Activated effector memory CD4-positive, alpha-beta T cell treated with anti-CD3 and anti-CD28 coated beads, Interleukin-2, amount 50 U/mL, for 16 hours (primary cell): ENCODE measurements at regions not wholly inside any gene's neighbourhood (a gene's known extent, or its start where the extent isn't known, plus 50 kb on each side); places are given as distances from the start of the nearest gene placed in this dataset.
"Not testable (repeated sequence)": the region's sequence is repeated elsewhere in the genome, so short reads cannot be mapped to it uniquely, and the experiment has no call there.

Experiments
- DNase-seq: peaks from one replicate; pipeline ENCODE4 v3.0.0-alpha.2; 2020

DNA sequence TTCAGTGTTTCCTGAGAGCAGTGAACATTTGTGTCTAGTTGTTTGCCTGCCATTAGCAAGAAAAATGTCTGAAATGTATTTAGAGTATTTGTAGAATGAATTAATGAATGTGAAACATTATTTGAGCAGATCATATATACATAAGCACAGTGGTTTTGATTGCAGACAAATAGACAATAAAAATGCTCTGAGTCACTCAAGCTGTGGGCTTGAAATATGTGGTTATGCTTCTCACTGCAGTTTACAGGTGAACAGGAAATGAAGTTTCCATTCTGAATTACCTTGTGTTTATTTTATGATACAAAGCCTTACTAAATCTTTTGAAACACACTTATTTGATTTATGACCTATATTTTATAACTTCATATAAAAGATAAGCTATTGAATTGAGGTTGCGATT, 827.7 kb downstream of the TMTC2 start:
- no peak for DNase-seq

DNA sequence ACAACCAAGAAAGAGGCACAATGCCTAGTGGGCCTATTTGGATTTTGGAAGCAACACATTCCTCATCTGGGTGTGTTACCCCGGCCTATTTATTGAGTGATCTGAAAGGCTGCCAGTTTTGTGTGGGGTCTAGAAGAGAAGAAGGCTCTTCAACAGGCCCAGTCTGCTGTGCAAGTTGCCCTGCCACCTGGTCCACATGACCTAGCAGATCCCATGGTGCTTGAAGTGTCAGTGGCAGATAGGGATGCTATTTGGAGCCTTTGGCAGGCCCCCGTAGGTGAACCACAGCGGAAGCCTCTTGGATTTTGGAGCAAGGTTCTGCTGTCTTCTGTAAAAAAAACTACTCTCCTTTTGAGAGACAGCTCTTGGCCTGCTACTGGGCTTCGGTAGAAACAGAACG, 820.1 kb downstream of the TMTC2 start:
- DNase-seq, result no peak

DNA sequence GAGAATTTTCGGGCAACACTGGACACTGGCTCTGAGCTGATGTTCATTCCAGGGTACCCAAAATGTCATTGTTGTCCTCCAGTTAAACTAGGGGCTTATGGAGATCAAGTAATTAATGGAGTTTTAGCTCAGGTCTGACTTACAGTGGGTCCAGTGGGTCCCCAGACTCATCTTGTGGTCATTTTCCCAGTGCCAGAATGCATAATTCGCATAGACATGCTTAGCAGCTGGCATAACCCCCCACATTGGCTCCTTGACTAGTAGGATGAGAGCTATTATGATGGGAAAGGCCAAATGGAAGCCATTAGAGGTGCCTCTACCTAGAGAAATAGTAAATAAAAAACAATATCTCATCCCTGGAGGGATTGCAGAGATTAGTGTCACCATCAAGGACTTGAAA, 818.9 kb downstream of the TMTC2 start:
- no peak for DNase-seq

DNA sequence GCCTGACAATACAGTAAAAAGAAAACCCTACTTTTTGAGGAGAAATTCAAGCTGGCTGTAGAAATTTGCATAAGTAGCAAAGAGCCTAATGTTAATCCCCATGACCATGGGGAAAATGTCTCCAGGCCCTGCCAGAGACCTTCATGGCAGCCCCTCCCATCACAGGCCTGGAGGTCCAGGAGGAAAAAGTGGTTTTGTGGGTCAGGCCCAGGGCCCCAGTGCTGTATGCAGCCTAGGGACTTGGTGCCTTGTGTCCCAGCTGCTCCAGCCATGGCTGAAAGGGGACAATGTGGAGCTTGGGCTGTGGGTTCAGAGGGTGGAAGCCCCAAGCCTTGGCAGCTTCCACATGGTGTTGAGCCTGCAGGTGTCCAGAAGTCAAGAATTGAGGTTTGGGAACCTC, 813.2 kb downstream of the TMTC2 start:
- not testable (repeated sequence) for DNase-seq

DNA sequence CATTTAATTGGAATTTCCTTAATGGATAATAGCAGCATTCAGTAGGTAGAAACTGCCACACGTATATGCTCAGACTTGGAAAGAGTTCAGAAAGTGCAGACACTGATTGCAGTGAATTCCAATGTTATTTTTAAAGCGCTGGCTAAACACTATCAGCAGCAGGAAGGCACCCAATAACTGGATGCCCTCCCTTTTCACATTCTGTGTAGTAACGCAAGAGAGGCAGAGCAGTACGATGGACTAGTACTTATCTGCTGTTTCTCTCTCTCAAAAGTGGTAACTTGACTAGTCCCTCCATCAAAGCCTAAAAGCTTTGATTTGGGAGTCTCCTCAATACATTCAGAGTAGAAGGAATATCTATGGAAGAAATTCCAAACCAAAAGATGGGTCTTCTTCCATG, 791.0 kb downstream of the TMTC2 start:
- DNase-seq, result no peak

DNA sequence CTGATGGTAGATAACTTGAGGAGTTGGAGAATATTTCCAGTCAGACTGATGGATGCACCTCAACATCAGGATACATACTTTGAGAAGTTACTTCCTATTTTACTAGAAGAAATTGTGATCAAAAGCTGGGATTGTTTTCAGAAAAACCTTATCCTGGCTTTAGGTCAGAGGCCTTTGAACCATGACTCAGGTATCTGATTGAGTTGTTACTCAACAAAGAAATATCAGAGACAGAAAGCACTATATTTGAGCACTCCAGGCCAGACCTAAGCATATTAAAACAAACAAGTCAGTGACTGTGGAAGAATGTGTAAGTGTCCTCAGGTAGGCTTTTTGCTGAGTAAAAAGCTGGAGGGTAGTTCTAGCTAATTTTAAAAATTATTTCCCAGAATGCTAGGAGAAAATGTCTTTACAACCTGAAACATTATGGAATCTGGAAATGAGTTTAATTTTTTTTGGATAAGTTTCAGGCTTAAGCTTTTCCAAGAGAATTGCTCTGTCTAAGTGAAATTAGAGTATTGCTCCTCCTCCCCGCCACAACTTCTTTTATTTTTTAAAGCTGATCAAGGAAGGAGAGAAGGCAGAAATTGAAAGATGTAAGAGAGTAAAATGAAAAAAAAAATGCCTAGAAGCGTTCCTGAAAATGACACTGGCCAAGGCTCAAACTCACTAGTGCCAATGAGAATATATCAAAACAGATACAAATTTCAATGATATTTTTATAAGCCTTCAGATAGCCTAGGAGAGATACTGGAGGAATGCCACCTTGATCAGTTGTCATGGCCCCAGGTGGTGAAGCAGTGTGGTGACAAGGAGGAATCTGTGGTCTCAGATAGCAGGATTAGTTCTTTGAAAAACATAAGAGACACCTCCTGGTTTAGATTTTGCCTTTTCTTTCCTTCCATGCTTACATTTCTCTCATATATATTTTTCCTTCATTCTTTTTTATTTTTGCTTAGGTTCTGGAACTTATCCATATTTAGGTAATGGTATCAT, 790.3 kb downstream of the TMTC2 start:
- no peak for DNase-seq

DNA sequence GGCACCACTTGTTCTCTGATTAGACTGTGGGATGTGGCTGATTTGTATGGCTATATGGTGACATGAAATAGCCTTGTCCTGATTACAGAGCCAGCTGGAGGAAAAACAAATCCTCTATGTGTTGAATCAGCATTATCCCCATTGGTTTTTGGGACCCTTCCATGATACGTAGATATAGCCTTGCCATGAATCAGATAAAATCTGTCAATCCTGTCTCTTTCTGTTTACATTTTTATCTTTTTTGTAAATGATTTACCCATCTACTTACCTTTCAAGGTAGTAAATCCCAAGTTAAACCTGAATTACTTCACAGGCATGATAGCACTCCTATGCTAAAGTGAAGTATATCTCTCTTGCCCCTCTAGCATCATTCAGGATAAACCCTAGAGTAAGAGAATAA, 789.3 kb downstream of the TMTC2 start:
- no peak for DNase-seq

DNA sequence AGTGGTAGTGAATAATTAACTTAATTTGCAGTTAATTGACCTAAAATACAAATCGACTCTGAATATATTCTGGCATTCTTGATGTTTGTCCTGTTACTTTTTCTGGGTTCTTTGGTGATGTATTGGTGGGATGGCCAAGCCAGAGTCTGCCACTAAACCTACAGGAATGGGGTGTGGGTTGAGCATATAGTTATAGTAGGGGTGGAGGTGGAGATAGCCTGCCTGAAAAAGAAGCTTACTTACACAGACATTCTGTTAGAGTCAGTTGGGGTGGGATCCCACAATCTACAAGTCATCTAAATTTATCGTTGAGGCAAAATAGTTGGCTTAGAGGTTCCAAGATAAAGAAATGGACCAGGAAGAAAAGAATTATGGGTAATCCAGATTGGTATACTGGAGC, 787.7 kb downstream of the TMTC2 start:
- no peak for DNase-seq

DNA sequence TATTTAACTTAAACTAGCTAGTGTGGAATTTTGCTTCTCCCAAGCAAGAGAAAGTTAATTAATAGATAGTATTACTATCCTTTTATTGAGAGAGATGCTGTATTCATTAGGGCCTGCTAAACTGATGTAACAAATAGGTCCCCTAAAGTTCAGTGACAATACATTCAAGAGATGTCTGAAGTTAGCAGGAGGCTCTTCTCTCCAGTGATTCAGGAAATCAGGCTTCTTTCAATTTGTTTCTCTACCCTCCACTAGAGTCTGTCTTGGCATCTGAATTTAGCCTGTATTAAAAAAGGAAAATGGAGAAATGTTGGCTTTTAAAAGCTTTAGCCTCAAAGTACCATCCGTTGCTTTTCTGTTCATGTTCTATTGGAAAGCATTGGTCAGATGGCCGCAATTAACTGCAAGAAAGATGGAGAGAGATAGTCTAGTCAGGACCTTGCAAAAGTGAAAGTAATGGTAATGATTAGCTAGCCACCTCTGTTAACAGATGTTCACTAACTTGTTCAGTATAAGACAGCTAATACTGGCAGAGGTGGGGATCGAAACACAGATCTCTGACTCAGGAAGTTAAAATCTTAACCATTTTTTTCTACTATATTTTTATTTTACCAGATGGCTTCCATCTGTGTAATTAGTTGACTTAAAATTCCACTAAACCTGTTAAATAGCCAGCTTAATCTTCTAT, 786.8 kb downstream of the TMTC2 start:
- DNase-seq, result no peak

DNA sequence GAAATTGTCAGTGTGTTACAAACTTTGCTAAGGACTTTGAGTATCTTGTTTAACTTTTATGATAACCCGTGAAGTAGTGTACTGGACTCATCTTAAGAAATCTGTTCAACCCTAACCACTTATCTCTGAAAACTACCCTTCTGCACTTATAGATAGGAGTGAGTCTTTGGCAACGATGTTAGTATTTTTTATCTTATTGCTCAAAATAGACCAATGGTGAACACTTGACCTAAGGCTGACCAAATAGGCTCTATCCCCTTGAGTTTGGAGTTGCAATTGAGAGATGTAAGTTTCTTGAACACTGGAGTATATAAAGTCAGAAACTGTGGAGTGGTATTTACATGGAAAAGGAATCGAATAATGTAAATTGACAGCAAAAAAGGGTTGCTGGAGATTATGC, 786.1 kb downstream of the TMTC2 start:
- DNase-seq, result no peak

DNA sequence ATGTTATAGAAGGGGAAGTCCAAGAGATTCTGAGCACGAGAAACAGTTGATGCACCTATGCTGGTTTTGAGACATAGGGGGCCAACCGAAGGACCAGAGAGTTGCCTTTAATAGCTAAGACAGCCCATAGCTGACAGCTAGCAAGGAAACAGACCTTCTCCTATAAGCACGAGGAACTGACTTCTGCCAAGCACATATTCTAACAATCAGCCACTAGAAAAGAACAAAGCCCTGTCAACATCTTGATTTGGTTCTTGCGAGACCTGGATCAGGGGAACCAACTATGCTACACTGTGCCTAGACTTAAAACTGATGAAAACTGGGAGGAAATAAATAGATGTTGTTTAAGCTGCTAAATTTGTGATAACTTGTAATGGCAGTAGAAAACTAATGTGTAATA, 785.6 kb downstream of the TMTC2 start:
- no peak for DNase-seq

DNA sequence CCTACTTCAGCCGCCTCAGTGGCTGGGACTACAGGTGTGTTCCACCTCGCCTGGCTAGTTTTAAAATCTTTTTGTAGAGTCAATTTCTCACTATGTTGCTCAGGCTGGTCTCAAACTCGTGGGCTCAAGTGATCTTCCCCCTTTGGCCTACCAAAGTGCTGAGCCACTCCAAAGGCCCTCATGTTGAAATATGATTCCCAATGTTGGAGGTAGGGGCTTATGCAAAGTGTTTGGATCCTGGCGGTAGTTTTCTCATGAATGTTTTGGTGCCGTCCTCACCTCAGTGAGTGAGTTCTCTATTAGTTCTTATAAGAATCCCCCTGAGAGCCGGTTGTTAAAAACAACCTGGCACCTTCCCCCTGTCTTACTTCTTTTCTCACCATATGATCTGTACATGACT, 784.6 kb downstream of the TMTC2 start:
- no peak for DNase-seq

DNA sequence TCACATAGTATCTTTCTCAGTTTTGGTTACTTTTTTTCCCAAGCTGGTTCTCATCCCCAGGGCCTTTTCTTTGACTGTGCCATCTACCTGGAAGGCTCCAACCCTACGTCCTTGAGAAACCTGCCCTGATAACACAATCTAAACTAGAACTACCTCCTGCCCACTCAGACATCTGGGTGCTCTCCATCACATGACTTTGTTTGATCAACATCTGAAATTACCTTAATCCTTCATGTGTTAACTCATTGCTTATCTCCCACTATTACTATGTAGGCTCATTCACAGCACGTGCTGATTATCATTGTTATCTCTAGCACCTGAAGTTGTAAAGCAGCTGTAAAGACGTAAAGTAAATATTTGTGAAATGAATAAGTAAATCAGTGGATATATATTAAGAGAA, 784.0 kb downstream of the TMTC2 start:
- no peak for DNase-seq

DNA sequence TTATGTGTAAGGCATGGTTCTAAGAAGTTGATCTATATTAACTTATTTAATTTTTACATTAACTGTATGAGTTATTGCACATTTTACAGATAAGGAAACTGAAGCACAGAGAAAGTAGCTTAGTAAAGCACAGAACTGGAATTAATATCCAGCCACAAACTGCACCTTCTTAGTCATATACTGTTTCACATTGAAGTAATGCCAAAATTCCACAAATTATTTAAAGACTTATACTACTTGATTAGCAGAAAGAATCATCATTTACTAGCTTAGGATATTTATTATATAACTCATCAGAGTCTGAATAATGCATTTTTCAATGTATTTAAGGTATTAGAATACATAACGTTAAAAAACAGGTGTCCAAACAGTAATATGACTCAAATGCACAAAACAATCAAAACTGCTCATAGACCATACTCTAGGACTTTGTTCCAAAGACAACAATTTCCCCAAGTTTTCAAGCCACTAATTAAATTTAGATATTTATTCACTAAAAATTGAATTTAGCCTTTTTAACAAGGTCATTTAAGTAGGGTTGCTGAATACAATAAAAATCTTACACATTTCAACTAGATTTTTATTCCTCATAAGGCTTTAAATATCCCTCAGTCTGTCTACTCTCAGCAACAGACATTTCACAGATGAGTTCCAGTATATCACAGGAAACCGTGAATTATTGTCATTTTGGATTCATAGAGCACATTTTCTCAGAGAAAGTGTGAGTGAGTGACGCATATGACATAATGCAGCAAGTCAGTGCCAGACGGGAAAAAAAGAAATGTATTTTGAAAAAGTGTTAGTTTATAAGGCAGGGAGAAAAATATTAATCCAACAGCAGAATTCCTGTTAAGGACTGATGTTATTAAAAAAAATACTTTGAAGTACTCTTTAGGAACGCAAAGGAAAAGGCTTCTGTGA, 782.5 kb downstream of the TMTC2 start:
- DNase-seq, result no peak

DNA sequence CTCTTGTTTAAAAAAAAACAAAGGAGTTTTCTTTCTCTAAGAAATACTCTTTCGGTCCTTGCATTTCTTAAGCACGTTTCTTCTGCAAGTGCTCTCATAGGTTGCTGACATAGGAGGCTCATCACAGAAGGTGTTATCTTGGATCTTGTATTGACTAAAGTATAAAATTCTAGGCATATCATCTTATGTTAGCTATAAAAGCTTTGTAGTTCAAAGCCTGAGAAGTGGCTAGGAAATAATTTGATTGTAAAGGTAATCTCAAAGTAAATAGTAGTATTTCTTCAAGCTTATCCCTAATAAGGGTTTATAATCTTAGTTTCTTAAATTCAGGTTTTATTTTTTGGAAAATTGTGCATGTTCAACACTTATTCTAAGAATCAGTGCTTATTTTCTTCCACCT, 778.9 kb downstream of the TMTC2 start:
- DNase-seq, result no peak

DNA sequence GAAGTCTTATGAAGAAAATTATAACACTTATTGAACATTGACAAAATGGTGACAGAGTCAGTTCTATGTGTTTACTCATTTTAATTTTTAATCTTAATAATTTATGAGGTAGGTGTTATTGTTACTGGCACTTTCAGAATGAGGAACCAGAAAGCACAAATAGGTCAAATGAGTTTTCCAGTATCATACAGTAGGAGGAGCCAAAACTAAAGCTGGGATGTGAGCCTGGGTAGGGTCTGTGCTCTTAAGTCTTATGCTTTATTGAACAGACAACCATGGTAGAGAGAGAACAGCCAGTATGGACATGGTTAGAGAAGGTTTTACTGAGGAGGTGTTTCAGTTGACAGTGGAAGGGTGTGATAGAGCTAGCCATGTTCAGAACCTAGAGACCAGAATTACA, 775.7 kb downstream of the TMTC2 start:
- no peak for DNase-seq

DNA sequence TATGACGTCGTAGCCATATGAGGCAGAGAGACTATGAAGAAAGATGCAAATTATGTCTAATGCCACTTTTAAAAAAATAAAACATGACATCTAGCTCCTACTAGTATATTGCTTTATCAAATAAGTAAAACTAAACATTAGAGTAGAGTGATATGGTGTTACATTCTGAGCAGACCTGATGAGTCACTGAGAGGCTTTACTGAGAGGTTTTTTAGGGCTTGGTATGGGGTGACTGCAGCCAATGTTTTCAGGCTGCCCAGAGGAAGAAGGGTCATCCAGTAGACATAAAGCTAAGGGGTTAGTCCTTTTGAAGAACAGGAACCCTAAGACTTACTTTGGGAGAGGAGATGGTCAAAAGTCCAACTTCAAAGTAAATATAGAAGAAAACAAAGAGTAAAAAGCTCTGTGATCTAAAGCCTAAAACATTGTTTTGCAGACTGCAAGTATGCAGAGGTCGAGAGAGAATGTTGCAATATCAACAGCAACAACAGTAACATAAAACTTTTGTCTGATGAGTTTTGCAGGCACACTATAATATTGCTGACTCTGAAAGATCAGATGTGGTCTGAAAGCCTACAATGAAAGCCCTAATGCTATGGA, 774.7 kb downstream of the TMTC2 start:
- DNase-seq, result no peak

DNA sequence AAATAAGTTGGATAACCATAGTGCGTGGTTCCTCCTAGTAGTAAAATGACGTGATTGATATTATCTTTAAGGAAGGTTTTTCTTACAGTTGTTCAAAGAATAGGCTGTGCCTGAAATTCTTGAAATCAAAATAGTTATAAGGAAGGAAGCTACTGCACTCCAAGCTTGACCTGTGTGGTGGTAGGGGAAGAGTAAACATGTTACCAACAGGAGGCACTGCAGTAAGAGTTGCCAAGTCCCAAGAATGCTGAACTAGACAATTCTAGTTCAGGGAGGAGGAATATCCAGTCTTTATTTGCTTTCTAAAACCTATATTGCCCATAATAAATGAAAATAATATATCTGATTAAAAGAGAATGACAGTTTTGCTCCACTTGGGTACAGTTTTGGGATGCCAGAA, 764.5 kb downstream of the TMTC2 start:
- no peak for DNase-seq

DNA sequence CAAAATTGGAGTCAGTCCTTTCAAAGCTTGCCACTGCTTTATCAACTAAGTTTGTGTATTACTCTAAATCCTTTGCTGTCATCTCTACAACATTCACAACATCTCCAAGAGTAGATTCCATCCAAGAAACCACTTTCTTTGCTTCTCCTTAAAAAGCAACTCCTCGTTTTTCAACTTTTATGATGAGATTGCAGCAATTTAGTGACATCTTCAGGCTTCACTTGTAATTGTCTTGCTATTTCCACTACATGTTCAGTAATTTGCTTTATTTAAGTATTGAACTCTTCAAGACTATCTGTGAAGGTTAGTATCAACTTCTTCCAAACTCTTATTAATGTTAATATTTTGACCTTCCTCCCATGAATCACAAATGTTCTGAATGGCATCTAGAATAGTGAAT, 747.9 kb downstream of the TMTC2 start:
- DNase-seq, result no peak

DNA sequence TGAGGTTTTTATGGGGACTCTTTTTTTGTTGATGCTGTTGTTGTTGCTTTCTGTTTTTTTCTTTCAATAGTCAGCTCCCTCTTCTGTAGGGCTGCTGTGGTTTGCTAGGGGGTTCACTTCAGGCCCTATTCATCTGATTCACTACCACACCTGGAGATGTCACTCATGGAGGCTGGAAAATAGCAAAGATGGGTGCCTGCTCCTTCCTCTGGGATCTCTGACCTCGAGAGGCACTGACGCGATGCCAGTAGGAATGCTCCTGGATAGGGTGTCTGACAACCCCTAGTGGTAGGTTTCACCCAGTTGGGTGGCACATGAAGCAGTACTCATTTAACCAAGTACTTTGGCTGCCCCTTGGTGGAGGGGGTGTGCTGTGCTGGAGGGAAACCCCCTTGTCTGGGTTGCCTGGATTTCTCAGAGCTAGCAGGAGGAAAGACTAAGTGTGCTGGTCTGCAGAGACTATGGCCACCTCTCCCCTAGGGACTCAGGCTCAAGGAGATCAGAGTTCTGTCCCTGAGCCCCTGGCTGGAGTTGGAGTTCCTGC, 745.5 kb downstream of the TMTC2 start:
- DNase-seq, result no peak

DNA sequence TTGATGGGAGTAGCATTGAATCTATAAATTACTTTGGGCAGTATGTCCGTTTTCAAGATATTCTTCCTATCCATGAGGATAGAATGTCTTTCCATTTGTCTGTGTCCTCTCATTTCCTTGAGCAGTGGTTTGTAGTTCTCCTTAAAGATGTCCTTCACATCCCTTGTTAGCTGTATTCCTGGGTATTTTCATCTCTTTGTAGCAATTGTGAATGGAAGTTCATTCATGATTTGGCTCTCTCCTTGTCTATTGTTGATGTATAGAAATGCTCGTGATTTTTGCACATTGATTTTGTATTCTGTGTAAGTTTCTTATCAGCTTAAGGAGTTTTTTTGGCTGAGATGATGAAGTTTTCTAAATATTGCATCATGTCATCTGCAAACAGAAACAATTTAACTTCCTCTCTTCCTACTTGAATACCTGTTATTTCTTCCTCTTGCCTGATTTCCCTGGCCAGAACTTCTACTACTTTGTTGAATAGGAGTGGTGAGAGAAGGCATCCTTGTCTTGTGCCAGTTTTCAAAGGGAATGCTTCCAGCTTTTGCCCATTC, 741.0 kb downstream of the TMTC2 start:
- DNase-seq, result not testable (repeated sequence)

DNA sequence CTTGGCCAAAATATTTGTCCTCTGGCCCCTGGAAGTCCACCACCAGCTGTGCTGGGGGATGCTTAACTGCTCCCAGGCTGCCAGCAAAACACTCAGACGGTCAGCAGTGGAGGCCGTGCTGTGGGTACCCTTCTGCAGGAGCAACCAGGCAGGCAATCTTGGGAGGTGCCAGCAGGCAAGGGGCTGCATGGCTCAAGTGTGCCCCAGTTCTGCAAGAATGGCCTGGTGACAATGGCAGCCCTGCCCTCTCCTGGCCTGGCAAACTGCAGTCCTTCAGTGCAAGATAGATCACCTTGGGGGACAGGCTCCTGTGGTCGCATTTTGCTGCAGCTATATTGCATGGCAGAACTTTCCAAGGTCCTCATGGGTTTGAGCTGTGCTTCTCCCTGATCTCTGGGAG, 728.3 kb downstream of the TMTC2 start:
- no peak for DNase-seq
